ENCODE measurements at regions not wholly inside any gene's neighbourhood (a gene's known extent, or its start where the extent isn't known, plus 50 kb on each side); places are given as distances from the start of the nearest gene placed in this dataset.

GRCh38 chr14:22494486-22495135, 94.4 kb downstream of the DAD1 start:
- TF ChIP-seq TAF1 (IDR thresholded peaks at IDR 0.05; ENCODE audit: borderline replicate concordance, insufficient read depth, low read length) (no peak), SIN3A (IDR thresholded peaks at IDR 0.05; ENCODE audit: borderline replicate concordance, insufficient read depth, low read length) (no peak), POLR2AphosphoS5 (IDR thresholded peaks at IDR 0.05; ENCODE audit: low read depth, low read length) (no peak), REST (IDR thresholded peaks at IDR 0.05; ENCODE audit: insufficient read depth in 1 of 2, low read depth in 2 of 2, low read length in 2 of 2) (no peak), FOXP2 (optimal IDR thresholded peaks at IDR 0.05; ENCODE audit: borderline replicate concordance, extremely low read depth, extremely low read length, insufficient read depth) (no peak)

Measured in PFSK-1 (cell line).